ENCODE measurements at regions not wholly inside any gene's neighbourhood (a gene's known extent, or its start where the extent isn't known, plus 50 kb on each side); places are given as distances from the start of the nearest gene placed in this dataset.
"Not testable (repeated sequence)": the region's sequence is repeated elsewhere in the genome, so short reads cannot be mapped to it uniquely, and the experiment has no call there.

GRCh38 chr17:71023249-71024030 is 854.1 kb downstream of the KCNJ2 start:
- peaks cover 11% of the 10 kb centered on the region for H3K4me1 ChIP-seq (ENCODE audit: control insufficient read depth, insufficient read depth, low read length)
- H3K9me3 ChIP-seq (ENCODE audit: control insufficient read depth, low read length): no peaks in the 10 kb centered on the region
- 43 to 50% methylated on average over 8 of the region's 8 CpGs for WGBS, 2 experiments
- peak overlapping the region; percentile 28 for H3K27ac ChIP-seq (ENCODE audit: insufficient read depth, low read depth, low read length, poor library complexity, severe bottlenecking)
- no peaks in the 10 kb centered on the region for H3K36me3 ChIP-seq (ENCODE audit: control insufficient read depth, insufficient read depth, low read length)
- no peak overlapping the region for H3K4me3 ChIP-seq (ENCODE audit: insufficient read depth, low read depth, low read length)
- no peaks in the 10 kb centered on the region for H3K27me3 ChIP-seq (ENCODE audit: control insufficient read depth, insufficient read depth, low read length, poor library complexity, severe bottlenecking)

GRCh38 chr17:71024172-71024571 is 854.8 kb downstream of the KCNJ2 start:
- peaks cover 11% of the 10 kb centered on the region for H3K4me1 ChIP-seq (ENCODE audit: control insufficient read depth, insufficient read depth, low read length)
- 49 to 64% methylated on average over 3 of the region's 3 CpGs for WGBS, 2 experiments
- no peaks in the 10 kb centered on the region for H3K36me3 ChIP-seq (ENCODE audit: control insufficient read depth, insufficient read depth, low read length)
- no peaks in the 10 kb centered on the region for H3K9me3 ChIP-seq (ENCODE audit: control insufficient read depth, low read length)
- no peaks in the 10 kb centered on the region for H3K27me3 ChIP-seq (ENCODE audit: control insufficient read depth, insufficient read depth, low read length, poor library complexity, severe bottlenecking)
- no peak overlapping the region for H3K4me3 ChIP-seq (ENCODE audit: insufficient read depth, low read depth, low read length)
- peak overlapping the region; percentile 28 for H3K27ac ChIP-seq (ENCODE audit: insufficient read depth, low read depth, low read length, poor library complexity, severe bottlenecking)

GRCh38 chr17:71024969-71025368 is 855.6 kb downstream of the KCNJ2 start:
- Histone ChIP-seq H3K36me3 (ENCODE audit: control insufficient read depth, insufficient read depth, low read length) (no peaks in the 10 kb centered on the region), H3K4me1 (ENCODE audit: control insufficient read depth, insufficient read depth, low read length) (peaks cover 11% of the 10 kb centered on the region), H3K27me3 (ENCODE audit: control insufficient read depth, insufficient read depth, low read length, poor library complexity, severe bottlenecking) (no peaks in the 10 kb centered on the region), H3K4me3 (ENCODE audit: insufficient read depth, low read depth, low read length) (no peak overlapping the region), H3K9me3 (ENCODE audit: control insufficient read depth, low read length) (no peaks in the 10 kb centered on the region), H3K27ac (ENCODE audit: insufficient read depth, low read depth, low read length, poor library complexity, severe bottlenecking) (no peak overlapping the region)
- 92 to 100% methylated on average over 1 of the region's 2 CpGs for WGBS, 2 experiments

GRCh38 chr17:71029246-71029645 is 859.9 kb downstream of the KCNJ2 start:
- Histone ChIP-seq H3K36me3 (ENCODE audit: control insufficient read depth, insufficient read depth, low read length) (no peaks in the 10 kb centered on the region), H3K27me3 (ENCODE audit: control insufficient read depth, insufficient read depth, low read length, poor library complexity, severe bottlenecking) (peaks cover 17% of the 10 kb centered on the region), H3K27ac (ENCODE audit: insufficient read depth, low read depth, low read length, poor library complexity, severe bottlenecking) (no peak overlapping the region), H3K4me3 (ENCODE audit: insufficient read depth, low read depth, low read length) (no peak overlapping the region), H3K4me1 (ENCODE audit: control insufficient read depth, insufficient read depth, low read length) (peaks cover 16% of the 10 kb centered on the region), H3K9me3 (ENCODE audit: control insufficient read depth, low read length) (no peaks in the 10 kb centered on the region)

GRCh38 chr17:71031286-71031685 is 862.0 kb downstream of the KCNJ2 start:
- Histone ChIP-seq H3K4me1 (ENCODE audit: control insufficient read depth, insufficient read depth, low read length) (peaks cover 15% of the 10 kb centered on the region), H3K27me3 (ENCODE audit: control insufficient read depth, insufficient read depth, low read length, poor library complexity, severe bottlenecking) (peaks cover 35% of the 10 kb centered on the region)
- H3K9me3 ChIP-seq (ENCODE audit: control insufficient read depth, low read length); H3K36me3 ChIP-seq (ENCODE audit: control insufficient read depth, insufficient read depth, low read length); H3K4me3 ChIP-seq (ENCODE audit: insufficient read depth, low read depth, low read length); H3K27ac ChIP-seq (ENCODE audit: insufficient read depth, low read depth, low read length, poor library complexity, severe bottlenecking): not testable (repeated sequence)
- 100% methylated on average over 1 of the region's 2 CpGs; no CpG with 5 or more reads in 1 of the 2 experiments for WGBS, 2 experiments

- WGBS, 2 experiments: 0% methylated on average over 2 of the region's 2 CpGs
- no peak overlapping the region for H3K4me3 ChIP-seq (ENCODE audit: insufficient read depth, low read depth, low read length)
- peaks cover 19% of the 10 kb centered on the region for H3K4me1 ChIP-seq (ENCODE audit: control insufficient read depth, insufficient read depth, low read length)
- peaks cover 35% of the 10 kb centered on the region for H3K27me3 ChIP-seq (ENCODE audit: control insufficient read depth, insufficient read depth, low read length, poor library complexity, severe bottlenecking)
- H3K9me3 ChIP-seq (ENCODE audit: control insufficient read depth, low read length): no peaks in the 10 kb centered on the region
- no peaks in the 10 kb centered on the region for H3K36me3 ChIP-seq (ENCODE audit: control insufficient read depth, insufficient read depth, low read length)
- H3K27ac ChIP-seq (ENCODE audit: insufficient read depth, low read depth, low read length, poor library complexity, severe bottlenecking): peak overlapping the region; percentile 84
These were observed 863.5 kb downstream of the KCNJ2 start for GRCh38 chr17:71032746-71033273.

- no peaks in the 10 kb centered on the region for H3K9me3 ChIP-seq (ENCODE audit: control insufficient read depth, low read length)
- H3K27ac ChIP-seq (ENCODE audit: insufficient read depth, low read depth, low read length, poor library complexity, severe bottlenecking): peak overlapping the region; percentile 84
- H3K36me3 ChIP-seq (ENCODE audit: control insufficient read depth, insufficient read depth, low read length): no peaks in the 10 kb centered on the region
- H3K4me3 ChIP-seq (ENCODE audit: insufficient read depth, low read depth, low read length): no peak overlapping the region
- WGBS, 2 experiments: 0 to 1% methylated on average over 7 of the region's 7 CpGs
- peaks cover 35% of the 10 kb centered on the region for H3K27me3 ChIP-seq (ENCODE audit: control insufficient read depth, insufficient read depth, low read length, poor library complexity, severe bottlenecking)
- H3K4me1 ChIP-seq (ENCODE audit: control insufficient read depth, insufficient read depth, low read length): peaks cover 19% of the 10 kb centered on the region
These were observed 864.0 kb downstream of the KCNJ2 start for GRCh38 chr17:71033336-71033735.

- no peak overlapping the region for H3K4me3 ChIP-seq (ENCODE audit: insufficient read depth, low read depth, low read length)
- 83 to 84% methylated on average over 3 of the region's 3 CpGs for WGBS, 2 experiments
- no peaks in the 10 kb centered on the region for H3K9me3 ChIP-seq (ENCODE audit: control insufficient read depth, low read length)
- H3K27ac ChIP-seq (ENCODE audit: insufficient read depth, low read depth, low read length, poor library complexity, severe bottlenecking): no peak overlapping the region
- H3K4me1 ChIP-seq (ENCODE audit: control insufficient read depth, insufficient read depth, low read length): peaks cover 19% of the 10 kb centered on the region
- H3K27me3 ChIP-seq (ENCODE audit: control insufficient read depth, insufficient read depth, low read length, poor library complexity, severe bottlenecking): peaks cover 35% of the 10 kb centered on the region
- no peaks in the 10 kb centered on the region for H3K36me3 ChIP-seq (ENCODE audit: control insufficient read depth, insufficient read depth, low read length)
These were observed 865.9 kb downstream of the KCNJ2 start for GRCh38 chr17:71035226-71035625.

- Histone ChIP-seq H3K4me1 (ENCODE audit: control insufficient read depth, insufficient read depth, low read length) (peaks cover 19% of the 10 kb centered on the region), H3K9me3 (ENCODE audit: control insufficient read depth, low read length) (no peaks in the 10 kb centered on the region), H3K4me3 (ENCODE audit: insufficient read depth, low read depth, low read length) (no peak overlapping the region), H3K27me3 (ENCODE audit: control insufficient read depth, insufficient read depth, low read length, poor library complexity, severe bottlenecking) (peaks cover 24% of the 10 kb centered on the region), H3K27ac (ENCODE audit: insufficient read depth, low read depth, low read length, poor library complexity, severe bottlenecking) (no peak overlapping the region), H3K36me3 (ENCODE audit: control insufficient read depth, insufficient read depth, low read length) (no peaks in the 10 kb centered on the region)
- 39 to 57% methylated on average over 3 of the region's 3 CpGs for WGBS, 2 experiments
These were observed 868.1 kb downstream of the KCNJ2 start for GRCh38 chr17:71037386-71037785.

- H3K4me3 ChIP-seq (ENCODE audit: insufficient read depth, low read depth, low read length): no peak overlapping the region
- WGBS, 2 experiments: 94 to 97% methylated on average over 4 of the region's 4 CpGs
- peaks cover 4% of the 10 kb centered on the region for H3K4me1 ChIP-seq (ENCODE audit: control insufficient read depth, insufficient read depth, low read length)
- no peaks in the 10 kb centered on the region for H3K9me3 ChIP-seq (ENCODE audit: control insufficient read depth, low read length)
- H3K27me3 ChIP-seq (ENCODE audit: control insufficient read depth, insufficient read depth, low read length, poor library complexity, severe bottlenecking): peaks cover 17% of the 10 kb centered on the region
- H3K27ac ChIP-seq (ENCODE audit: insufficient read depth, low read depth, low read length, poor library complexity, severe bottlenecking): no peak overlapping the region
- H3K36me3 ChIP-seq (ENCODE audit: control insufficient read depth, insufficient read depth, low read length): no peaks in the 10 kb centered on the region
These were observed 870.1 kb downstream of the KCNJ2 start for GRCh38 chr17:71039391-71039790.

Measured in ectodermal cell (in vitro differentiated cells).